HUDEP-2 (cell line): ENCODE measurements at regions not wholly inside any gene's neighbourhood (a gene's known extent, or its start where the extent isn't known, plus 50 kb on each side); places are given as distances from the start of the nearest gene placed in this dataset.

ENCODE experiments used
- DNase-seq, 76 experiments: peaks; one replicate each; lab custom pipeline; 2025; ENCODE audit not compliant: unreplicated experiment in 76 of 76; lab: John Stamatoyannopoulos, UW

DNA sequence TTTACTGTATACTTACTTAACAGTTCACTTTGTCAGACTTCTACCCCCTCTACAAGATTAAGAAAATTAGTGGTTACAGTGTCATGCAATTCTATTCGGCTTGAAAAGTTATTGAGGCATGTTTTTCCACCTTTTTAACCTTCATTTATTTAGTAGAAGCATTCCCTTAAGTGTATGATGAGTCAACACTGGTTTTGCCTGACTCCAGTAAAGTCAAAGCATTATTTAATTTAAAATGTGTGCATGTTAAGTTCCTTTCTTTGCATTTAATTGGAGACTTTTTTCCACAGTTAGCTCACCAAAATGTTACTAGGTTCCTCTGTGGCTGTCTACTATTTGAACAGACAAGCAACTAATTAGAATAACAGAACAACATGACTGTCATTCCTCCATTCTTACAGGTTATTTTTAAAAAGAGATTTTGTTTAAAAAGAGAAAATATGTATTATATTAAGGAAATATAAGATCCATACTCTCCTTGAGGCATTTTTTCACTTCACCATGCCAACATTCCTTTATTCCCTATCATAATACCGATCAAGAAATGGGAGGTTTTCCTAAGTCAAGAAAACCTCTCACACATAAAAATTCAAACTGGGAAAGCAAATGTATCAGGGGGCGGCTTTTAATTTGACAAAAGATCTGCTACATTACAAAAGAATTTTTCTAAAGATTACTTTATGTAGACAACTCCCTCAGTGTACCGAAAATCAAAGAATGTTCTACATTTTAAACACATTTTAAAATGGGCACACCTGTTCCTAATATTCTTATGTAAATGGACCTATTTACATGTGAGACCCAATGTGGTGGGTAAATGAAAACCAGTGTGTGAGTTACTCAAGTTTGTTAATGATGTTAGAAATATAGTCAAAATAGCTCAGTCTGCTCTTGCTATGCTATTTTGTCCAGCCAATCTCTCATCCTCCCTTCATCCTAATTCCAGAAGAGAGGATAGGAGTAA, 361.2 kb downstream of the UTRN start:
- DNase-seq: no peak

DNA sequence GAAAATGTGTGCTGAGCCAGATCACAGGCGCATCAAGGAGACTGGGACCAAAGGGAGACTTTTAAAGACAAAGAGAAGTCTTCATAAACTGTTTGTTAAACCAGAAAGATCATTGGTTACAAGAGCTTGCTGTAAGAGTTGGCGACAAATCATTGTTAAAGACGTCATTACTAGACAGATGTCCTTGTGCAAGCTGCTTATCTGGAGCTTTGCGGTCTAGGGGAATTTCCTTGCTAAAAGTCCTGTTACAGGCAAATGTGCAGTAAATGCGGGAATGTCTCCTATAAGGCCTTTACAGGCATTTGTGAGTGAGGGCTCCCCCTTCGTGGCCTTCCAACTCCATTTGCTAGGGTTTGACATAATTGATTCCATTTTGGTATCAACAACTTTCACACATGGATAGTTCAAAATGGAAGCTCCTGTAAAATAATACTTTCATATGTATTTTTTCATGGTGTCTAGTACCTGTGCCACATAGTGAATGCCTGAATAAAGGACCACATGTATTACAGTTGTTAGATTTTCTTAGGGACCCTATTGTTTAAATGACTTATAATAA, 362.4 kb downstream of the UTRN start:
- DNase-seq: no peak

DNA sequence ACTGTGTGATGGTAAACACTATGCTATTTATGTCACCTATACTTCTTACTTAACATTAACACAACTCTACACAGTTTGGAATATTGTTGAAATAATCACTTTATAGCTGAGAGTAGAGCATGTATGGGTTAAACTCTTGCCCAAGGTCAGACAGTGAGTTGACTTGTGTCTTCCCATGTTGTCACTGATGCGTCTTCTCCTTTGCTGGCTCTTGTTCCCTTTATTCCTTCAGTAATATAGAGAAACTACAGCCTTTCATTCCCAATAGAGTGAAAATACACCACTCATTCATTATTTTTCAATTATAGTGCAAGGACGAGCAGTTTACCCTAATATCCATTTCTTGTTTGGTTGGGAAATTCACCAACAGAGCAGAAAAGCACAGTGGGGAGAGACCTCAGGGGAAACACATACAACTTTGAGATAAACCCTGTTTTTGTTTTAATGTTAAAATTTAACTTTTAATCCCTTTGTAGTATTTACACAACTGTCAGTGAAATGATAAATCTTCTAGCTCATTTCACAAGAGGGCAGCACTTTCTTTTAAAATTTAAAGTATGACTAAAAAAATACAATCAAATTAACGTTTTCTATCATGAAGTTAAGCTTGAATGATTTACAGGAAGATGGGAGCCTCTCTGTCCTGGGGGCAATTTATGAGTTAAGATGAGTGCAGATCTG, 363.0 kb downstream of the UTRN start:
- DNase-seq: no peak

DNA sequence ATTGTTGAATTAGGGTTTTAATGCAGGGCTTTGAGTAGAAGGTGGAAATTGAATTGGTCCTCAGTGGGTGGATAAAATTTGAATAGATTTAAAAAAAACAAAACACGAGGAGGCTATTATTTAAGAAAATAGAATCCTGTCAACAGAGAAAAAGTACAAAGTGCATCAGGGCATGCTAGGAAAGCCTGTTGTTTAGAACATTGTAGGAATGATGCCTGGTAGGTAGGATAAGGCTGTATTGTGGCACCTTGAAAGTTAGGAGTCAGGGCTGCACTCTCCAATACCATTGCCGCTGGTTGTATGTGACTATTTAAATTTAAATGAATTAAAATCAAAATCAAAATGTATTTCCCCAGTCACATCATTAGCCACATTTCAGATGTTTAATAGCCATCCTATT, 363.9 kb downstream of the UTRN start:
- DNase-seq: no peak

DNA sequence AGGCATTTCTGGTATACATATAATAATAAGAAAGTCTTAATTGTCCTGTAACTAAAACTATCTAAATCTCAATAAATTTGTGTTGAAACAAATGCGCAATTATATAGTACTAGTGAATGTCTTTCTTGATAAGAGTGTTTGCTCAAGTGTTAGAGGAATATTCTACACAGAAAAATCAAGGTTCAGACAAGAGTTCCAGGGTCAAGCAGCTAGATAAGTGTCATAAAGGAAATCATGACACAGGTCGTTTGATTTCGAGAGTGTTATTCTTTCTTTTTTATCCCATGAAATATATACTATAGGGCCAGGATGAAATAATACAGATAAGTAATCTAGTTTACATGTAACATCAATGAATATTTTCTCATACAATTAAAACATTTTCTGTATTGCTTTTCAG, 366.1 kb downstream of the UTRN start:
- no peak for DNase-seq

DNA sequence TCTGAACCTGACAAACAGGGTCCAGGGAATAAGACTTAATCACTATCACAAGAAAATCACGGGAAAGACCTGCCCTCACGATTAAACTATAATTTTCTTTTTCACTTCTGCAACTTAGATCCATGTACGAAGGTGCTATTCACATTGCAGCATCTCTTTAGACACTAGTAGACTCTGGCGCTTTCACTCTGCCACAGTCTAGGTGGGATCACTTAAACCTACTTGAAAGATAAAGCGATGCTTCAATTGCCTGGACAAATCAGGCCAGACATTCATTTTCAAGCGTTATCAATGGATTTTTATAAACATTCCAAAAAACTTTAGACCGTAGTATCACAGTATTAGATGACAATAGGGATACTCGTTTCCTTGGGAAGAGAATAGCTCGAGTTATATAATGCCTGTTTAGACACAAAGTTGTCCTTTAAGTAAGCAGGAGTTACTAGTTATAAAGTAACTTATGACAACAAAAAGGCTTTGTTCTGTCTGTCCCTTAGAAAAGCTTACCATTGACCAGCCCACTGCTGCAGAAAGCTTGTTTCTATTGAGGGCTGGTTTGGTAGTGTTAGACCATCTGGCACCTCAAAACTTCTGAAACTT, 367.3 kb downstream of the UTRN start:
- DNase-seq: no peak

DNA sequence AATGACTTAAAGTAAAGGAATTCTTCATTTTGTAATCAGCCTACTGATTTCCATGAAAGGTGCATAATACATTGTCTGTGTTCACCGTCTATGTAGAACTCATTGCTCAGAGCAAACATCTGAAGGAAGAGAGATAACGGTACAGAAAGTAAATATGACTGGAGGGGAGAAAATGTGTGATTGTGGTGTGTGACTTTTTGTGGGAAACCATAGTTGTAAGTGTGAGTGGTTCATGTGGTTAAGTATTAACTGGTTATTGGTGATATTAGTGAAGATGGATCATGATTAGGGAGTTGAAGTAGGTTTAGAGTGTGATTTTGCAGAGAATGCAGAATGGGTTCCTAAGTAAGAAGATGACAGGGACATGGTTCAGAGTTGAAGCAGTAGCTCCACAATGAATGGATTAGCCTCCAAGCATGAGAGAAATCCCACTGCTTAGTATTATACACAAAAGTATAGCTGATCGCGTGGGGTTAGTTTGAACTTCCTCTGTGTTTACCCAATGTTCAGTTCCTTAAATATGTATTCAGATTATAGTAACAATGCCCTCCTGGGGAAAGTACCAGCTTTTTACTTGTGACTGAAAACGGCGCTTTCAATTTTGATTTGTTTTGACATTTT, 368.9 kb downstream of the UTRN start:
- DNase-seq: no peak

DNA sequence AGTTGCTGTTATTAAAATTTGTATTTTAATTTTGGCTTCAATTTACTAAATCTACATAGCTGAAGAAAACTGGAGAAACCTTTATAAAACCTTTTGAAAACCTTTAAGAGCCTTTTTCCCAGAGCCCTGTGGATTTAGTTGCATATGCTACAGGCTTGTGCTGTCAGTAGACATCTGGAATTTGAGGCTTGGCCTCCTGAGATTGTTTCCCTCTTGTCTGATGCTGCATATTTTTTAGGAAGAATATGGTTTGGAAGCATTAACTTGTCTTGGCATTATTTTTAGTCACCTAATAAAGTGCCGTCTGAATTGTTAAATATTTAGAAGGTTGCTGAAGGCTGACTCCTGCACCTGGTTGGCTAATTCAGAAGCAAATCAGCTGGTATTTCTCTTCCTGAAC, 369.4 kb downstream of the UTRN start:
- no peak for DNase-seq

DNA sequence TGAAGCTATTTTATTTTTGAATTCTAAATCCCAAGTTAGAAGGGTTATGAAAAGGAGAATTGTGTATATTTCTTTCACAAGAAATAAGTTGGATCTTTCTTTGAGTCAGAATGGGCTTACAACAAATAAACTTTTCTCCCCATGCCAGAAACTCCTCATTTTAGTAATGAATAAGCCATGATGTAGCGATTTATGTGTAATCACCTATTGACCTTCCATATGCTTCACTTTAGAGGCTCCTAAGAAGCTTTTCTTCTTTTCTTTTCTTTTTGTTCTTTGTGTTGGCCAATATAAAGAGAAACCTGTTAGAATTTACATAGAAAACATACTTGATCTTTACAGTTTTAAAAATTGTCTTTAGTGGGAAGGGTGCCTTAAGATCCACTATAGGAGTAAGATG, 370.2 kb downstream of the UTRN start:
- DNase-seq: no peak

DNA sequence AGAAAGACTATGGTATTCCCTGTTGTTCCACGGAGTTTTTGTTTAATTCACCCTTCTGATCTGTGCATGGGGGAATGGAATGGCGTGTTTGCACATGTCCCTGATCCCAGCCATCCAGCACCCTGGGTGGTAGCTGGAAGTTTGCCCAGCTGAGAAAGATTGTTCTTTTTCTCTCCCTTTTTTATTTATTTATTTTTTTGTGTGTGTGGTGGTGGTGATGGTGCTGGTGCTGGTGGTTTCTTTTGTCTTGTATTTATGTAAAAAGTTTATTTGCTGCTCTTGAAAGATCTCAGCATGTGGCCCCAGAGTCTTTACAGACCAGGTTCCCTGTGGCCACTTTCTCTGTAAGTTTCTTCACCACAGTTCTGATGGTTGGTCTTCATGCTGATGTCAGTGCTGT, 372.6 kb downstream of the UTRN start:
- no peak for DNase-seq

DNA sequence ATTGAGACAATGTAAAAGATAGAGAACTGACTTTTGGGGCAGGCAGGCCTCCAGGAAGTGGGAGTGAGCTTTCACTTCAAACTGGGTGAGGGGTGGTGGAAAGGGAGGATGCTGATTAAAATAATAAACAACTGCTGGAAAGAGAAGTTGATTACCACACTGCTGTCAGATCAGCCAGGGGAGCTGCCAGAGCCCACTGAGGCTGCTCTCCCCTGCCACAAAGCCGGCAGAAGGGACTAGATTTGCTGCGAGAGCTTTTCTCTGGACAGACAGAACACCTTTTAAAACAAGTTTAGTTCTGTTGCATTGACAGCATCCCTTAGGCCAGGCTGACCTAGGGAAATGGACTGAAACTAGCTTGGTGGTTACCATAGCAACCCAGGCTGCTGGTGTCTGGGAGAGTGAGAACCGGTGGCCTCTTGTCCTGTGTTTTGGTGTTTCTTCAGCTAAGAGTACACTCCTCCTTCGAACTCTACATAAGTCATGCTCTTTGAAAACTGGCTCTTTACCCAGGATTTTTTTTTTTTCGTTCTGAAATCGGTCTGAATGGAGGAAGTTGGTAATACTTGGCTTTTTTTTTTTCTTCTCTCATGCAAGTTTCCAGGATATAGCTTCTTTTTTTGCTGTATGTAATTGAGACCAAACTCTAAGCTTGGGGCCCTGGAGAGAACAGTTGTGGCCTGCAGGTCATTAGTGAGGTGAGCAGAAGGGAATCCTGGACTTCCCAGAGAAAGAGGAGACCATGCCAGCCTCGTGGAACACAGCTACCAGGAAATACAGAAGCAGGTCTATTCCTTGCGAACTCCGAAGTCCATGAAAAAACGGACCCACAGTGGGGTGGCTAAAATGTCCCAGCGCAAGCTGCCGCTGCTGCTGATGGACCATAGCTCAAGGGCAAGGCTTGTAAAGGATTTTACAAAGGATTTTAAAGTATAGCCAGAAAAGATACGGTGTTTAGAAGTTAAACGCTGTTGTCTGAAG, 374.4 kb downstream of the UTRN start:
- DNase-seq: no peak

DNA sequence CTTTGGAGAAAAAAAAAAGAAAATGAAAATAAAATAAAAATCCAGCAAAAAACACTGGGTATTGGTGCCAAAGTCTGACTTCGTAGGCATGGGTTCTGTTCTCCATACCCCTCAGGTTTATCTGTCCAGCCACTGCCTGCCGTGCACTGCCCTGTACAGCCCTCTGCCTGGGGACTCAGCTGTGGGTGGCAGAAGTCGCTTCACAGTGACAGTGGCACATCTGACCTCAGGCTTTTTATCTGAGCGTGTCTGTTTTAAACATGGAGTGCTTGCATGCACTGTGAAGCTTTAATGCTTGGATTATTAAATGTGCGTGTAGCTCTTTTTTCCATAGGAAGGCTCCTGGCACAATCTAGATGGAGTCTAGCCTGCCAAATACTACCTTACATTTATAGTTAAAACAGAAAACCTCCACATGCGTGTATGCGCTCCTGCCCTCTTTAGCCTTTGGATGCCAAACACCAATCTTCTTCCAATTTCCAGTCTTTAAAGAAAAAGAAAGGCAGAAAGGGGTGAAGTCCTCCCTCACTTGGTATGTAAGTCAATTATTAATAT, 375.5 kb downstream of the UTRN start:
- no peak for DNase-seq

DNA sequence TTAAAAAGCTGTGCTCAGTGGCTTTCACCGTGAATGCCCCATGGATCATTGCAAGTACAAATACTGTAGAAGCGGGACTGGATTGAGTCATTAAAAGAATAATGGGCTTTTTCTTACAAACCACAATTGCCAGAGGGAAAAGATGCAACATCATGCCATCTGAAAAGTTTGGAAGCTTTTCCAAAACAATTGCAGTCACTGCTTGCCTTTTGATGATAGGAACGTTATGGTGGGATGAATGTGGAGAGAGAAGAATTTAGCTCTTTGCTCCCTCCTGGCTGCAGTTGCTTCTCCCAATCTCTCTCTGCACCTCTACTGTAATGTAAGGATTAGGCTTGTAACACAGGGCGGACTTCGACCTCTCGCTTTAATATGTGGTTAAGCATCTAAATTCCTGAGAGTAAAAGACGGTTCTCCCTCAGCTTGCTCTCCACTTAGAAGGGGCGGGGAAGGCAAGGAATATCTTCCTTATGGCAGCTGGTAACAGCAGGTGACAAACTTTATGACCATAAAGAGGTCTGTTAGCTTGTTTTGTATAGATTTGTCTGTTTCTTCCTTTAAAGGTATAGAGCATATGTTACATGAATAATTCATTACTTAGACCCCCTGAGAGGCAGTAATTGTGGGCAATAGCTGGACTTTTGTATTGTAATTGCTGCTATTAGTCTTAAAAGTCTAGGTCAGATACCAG, 376.1 kb downstream of the UTRN start:
- no peak for DNase-seq

DNA sequence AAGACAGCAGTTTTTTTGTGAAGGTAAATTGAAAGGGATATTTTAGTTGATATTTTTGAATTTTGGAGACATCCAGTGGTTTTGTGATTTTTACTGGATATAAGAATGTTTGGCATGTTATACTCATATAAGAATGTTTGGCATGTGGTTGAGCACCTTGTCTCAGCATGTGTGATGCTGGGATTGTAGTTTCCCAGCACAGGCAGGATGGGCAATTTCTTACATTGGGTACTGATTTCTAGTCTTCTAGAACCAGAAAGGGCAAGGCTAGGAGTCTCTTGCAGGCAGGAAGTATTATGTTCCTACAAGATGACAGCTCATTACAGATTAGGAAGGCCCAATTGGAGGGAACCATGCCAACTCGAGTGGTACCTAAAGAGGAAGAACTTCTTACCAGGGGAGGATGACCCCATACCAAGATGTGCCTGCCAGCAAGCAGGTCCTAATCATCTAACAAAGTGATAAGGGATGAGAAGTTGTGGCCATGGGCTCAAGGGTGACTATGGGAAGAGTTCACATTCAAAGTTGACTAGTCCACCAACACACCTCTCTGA, 377.8 kb downstream of the UTRN start:
- no peak for DNase-seq

DNA sequence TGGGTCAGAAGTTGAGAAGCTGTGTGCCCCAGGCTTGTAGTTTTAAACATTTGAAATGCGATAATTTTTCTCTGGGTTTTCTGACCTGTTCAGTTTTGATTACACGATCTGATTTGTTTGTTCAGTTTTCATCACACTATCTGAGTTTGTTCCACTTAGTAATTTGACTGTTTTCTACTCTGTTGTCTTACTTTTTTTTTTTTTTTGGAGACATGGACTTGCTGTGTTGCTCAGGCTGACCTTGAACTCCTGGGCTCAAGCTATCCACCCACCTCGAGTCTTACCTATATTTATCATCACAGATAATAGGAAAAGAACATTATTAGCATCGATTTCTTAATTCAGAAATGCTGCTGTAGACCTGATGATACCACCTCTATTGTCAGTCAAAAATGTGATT, 379.1 kb downstream of the UTRN start:
- DNase-seq: no peak

DNA sequence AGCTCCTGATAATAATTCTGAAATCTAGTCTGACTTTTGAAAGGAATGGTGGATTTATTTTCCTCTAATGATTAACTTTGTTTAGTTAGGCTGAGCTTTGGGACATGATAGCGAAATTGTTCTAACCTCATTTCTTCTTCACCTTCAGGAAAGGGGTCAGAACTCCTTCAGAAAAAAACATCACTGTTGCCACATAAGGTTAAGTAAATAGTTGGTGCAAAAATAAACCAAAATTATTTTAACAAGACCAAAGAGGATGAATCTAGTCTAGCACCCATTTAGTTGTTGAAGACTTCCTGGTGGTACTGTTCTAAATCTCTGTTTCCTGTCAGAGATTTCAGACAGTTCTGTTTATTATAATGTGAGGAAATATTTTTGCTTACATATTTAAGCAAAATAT, 379.8 kb downstream of the UTRN start:
- DNase-seq: no peak

DNA sequence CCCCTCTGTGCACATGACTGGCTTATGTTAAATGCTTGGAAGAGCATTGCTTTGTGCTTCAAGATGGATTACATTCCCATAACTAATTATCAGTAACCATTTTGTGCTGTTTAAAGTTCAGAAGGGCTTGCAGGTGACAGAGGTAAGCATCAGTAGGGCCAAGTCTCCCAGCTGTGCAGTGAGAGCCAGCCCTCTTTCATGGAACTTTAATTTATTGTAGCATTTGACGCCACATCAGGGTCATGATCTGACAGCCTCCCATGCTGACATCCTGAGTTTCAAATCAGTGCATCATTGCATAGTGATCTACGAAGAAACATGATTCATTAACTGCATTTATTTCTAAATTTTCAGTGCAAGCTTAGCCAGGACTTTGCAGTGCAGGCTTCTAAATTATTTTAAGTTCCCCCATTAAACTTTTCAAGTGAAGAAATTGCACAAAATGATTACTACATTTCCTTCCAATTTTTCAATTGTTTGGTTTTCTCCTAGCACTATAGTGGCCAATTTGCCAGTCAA, 380.9 kb downstream of the UTRN start:
- no peak for DNase-seq

DNA sequence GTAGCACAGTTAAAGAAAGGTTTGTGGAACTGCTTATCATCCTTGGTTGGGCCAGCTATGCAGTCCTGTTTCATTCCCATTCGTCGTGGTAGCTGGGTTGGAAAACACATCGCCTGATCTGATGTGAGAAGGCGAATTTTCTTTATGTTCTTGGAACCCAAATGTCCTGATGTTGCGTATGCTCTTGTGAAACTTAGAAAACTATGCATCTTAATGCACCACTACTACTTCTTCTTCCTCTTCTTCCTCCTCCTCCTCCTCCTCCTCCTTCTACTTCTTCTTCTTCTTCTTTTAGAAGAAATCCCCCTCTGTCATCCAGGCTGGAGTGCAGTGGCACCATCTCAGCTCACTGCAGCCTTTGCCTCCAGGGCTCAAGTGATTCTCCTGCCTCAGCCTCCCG, 381.6 kb downstream of the UTRN start:
- no peak for DNase-seq
